Activated CD4-positive, alpha-beta T cell treated with anti-CD3 and anti-CD28 coated beads for 4 hours (primary cell): ENCODE measurements at regions not wholly inside any gene's neighbourhood (a gene's known extent, or its start where the extent isn't known, plus 50 kb on each side); places are given as distances from the start of the nearest gene placed in this dataset.
"Not testable (repeated sequence)": the region's sequence is repeated elsewhere in the genome, so short reads cannot be mapped to it uniquely, and the experiment has no call there.

ENCODE experiments used
- DNase-seq, 2 donors: peaks; one replicate each; pipeline ENCODE4 v3.0.0-alpha.2; 2020

DNA sequence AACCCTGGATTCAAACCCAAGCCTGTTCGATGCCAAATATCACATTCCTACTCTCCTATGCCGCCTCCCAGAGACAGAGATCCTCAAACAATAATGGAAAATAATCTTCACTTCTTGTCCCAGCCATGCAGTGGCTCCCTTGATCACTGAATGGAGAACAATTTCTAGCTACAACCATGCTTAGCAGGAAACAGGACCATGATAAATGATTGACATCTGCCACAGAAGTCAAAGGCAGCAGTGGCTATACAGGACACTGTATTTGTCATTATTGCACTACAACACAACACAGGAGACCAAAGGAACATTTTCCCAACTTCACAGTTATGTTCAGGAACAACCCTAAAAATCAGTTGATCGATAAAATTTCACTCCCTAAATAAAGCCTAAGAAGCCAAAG, 243.3 kb upstream of the SLC7A11 start:
- no peak for DNase-seq

GRCh38 chr4:138475116-138475515, 233.0 kb upstream of the SLC7A11 start:
- no peak for DNase-seq

GRCh38 chr4:138473339-138473738, 231.2 kb upstream of the SLC7A11 start:
- no peak for DNase-seq

- DNase-seq: no peak
Observed at GRCh38 chr4:138460477-138461414, 218.6 kb upstream of the SLC7A11 start.

DNA sequence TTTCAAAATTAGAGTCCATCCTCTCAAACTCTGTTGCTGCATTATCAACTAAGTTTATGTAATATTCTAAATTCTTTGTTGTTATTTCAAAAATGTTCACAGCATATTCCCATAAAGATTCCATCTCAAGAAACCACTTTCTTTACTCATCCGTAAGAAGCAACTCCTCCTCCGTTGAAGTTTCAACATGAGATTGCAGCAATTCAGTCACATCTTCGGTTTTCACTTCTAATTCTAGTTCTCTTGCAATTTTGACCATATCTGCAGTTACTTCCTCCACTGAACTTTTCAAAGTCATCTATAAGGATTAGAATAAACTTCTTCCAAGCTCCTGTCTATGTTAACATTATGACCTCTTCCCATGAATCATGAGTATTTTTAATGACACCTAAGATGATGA, 216.6 kb upstream of the SLC7A11 start:
- DNase-seq: no peak

- DNase-seq: not testable (repeated sequence)
Observed at GRCh38 chr4:138456349-138456748, 214.2 kb upstream of the SLC7A11 start.

GRCh38 chr4:138455097-138455496, 212.9 kb upstream of the SLC7A11 start:
- DNase-seq: no peak

DNA sequence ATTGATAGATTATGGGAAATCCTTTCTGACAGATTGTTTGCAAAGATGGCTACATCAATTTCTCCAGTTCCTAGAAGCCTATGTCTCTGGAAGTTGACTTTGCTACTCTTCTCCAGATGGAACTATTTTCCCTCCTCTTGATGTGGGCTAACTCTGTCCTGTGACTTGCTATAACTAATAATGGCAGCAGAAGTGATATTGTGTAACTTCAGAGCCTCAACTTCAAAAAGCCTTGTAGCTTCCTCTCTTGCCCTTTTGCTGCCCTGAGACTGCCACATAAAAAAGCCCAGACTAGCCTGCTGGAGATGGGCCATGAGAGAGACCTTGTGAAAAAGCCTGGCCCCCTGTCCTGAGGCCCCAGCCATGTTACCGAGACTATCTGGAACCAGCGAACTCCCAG, 210.7 kb upstream of the SLC7A11 start:
- no peak for DNase-seq

GRCh38 chr4:138451276-138451663, 209.1 kb upstream of the SLC7A11 start:
- no peak for DNase-seq

DNA sequence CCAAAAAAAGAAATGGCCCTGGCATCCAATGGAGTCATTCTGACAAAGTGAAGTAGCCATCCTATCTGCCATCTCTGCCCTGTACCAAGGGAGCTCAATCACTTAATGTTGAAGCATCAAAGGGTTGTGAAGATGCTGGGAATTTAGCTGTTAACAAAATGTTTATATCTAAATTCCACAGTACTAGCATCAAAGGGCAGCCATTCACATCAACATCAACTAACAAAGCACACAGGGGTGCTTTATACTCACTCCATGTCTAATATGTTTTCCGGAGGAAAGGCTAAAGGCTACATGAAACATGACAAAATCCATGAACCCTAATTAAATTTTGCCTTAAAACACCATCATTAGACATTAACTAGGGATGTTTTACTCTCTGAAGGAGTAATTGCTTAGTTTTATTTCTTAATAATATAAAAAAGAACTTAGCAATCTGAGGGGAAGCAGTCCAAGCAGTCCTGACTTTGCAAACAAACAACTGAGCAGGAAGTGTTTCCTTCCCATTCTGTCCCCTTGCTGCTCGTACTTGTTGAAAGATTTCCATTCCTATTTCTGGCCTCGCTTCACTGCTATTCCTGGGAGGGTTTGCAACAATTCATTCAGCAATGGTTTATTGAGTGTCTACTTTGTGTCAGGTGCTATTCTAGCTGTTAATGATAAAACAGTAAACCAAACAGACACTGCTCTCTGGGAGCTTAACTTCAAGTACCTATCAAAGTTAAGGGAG, 208.6 kb upstream of the SLC7A11 start:
- no peak for DNase-seq

DNA sequence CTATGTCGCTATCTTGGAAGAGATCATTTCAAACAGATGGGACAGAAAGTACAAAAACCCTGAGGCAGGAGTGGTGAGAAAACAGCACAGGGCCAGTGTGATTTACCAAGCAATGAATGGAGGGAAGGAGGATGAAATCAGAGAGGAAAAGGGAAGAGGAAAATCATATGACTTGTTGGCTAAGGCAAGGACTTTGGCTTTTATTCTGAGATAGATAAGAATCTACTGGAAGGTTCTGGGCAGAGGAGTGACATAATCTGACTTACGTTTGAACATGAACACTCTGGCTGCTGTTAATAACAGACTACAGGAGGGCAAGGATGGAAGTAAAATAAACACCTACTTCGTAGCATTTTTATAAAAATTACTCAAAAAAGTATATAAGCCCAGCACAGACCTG, 207.8 kb upstream of the SLC7A11 start:
- DNase-seq: no peak

GRCh38 chr4:138448169-138448568, 206.0 kb upstream of the SLC7A11 start:
- no peak for DNase-seq

DNA sequence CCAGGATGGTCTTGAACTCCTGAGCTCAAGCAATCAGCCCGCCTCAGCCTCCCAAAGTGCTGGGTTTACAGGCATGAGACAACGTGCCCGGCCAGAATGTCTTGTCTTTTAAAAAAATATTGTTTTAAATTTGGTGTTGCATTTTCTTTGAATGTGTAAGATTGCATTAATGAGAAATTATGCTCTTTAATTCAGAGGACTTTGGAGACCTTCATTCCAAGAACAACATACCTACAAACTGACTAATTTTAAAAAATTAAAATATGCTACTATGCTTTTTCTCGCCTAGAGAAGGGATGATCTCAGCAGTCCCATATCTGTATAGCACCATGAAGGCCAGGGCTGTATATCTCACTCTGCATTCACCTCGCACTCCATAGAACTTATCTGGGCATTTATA, 204.3 kb upstream of the SLC7A11 start:
- DNase-seq: no peak

- DNase-seq: no peak
Observed at GRCh38 chr4:138445098-138445497, 202.9 kb upstream of the SLC7A11 start.

DNA sequence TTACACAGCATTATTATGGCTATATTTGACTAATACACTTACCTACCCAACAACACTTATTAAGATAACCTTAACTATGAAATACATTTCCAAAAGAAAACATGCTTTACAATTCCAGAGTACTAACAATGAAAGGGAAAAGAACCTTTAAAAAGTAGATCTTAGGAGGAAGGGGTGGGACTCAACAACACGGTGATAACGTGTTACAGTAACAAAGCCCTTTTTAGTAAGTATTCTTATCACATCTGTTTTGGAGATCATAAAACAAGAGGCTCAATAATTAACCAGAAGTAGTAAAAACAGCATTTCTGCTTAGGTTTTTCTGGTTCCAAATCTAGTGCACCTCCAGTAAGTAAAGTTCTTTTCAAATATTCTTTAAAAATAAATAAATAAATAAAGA, 202.1 kb upstream of the SLC7A11 start:
- DNase-seq: no peak

- no peak for DNase-seq
Observed at GRCh38 chr4:138439143-138439581, 197.0 kb upstream of the SLC7A11 start.

DNA sequence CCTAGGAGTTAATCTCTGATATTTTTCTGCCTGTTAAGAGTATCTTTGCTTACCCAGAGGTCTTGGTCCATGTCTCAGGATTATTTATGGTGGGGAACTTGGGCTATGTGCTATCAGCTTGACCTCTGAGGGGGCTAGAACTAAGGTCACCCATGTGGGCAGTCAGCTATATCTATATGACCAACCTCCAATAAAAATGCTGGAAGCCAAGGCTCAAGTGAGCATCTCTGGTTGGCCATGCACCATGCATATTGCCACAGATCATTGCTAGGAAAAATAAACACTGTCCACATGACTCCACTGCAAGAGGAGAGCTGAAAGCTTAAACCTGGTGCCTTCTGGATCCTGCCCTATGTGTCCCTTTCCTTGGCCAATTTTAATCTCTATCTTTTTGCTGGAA, 196.5 kb upstream of the SLC7A11 start:
- no peak for DNase-seq

DNA sequence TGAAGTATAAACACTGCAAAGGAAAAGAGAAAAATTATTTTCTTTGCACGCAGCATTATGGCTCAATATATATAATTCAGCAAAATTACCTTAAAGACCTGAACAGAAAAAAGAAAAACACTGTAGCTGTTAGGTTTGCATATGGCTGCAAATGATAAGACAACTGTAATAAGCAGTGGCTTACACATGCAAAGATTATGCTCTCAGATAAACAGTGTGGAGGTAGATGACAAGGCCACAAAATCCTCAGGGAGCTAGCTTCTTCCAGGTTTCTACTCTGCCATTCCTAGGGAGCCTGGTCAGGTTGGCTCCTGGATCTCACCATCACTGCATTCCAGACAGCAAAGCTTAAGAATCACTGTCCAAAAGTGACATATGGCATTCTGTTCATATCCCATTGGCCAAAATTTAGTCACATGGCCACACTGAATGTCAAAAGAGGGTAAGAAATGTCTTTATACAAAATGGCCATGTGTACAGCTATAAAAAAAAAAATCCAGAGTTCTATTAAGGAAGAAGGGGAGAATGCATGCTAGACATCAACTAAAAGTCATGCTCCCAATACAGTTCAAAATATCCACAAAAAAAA, 195.2 kb upstream of the SLC7A11 start:
- no peak for DNase-seq

GRCh38 chr4:138435733-138436132, 193.6 kb upstream of the SLC7A11 start:
- DNase-seq: not testable (repeated sequence)

DNA sequence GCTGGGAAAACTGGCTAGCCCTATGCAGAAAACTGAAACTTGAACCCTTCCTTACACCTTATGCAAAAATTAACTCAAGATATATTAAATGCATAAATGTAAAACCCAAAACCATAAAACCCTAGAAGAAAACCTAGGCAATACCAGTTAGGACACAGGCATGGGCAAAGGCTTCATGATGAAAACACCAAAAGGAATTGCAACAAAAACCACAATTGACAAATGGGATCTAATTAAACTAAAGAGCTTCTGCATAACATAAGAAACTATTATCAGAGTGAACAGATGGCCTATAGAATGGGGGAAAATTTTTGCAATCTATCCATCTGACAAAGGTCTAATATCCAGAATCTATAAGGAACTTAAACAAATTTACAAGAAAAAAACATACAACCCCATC, 192.9 kb upstream of the SLC7A11 start:
- not testable (repeated sequence) for DNase-seq

GRCh38 chr4:138428611-138429010, 186.5 kb upstream of the SLC7A11 start:
- no peak for DNase-seq

GRCh38 chr4:138426786-138427185, 184.6 kb upstream of the SLC7A11 start:
- DNase-seq: no peak

DNA sequence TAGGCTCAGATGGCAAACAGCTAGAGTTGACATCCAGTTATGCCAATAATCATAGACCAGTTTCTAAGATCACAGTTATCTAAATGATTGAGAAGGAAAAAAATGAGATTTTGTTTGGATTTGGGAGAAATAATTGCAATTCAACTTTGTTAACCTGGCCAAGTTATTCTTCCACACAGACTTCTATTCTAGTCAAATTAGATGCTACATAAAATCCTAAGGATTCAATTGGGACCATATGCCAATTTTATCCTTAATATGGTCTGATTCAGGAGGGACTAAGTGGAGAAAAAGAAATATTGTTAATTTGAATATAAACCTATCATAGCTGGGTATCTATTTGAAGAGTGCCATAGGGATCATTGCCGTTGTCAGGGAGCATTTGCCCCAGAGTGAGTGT, 178.3 kb upstream of the SLC7A11 start:
- no peak for DNase-seq

- DNase-seq: no peak
Observed at GRCh38 chr4:138414202-138414601, 172.1 kb upstream of the SLC7A11 start.
